Fibroblast of skin of back (primary cell): ENCODE measurements at regions not wholly inside any gene's neighbourhood (a gene's known extent, or its start where the extent isn't known, plus 50 kb on each side); places are given as distances from the start of the nearest gene placed in this dataset.
A peak's percentile ranks its signal among the peaks of the same experiment; 100 is the strongest.

Experiments used
- DNase-seq: peaks from one replicate; pipeline ENCODE4 v3.0.0-alpha.2; 2013

GRCh38 chr13:105019073-105019472, 1516.4 kb downstream of the EFNB2 start:
- DNase-seq: no peak

- DNase-seq: no peak
Observed at GRCh38 chr13:105016266-105016665, 1519.2 kb downstream of the EFNB2 start.

- peak; percentile 71 for DNase-seq
Observed at GRCh38 chr13:105008604-105009003, 1526.9 kb downstream of the EFNB2 start.

- DNase-seq: no peak
Observed at GRCh38 chr13:105007166-105007808, 1528.2 kb downstream of the EFNB2 start.

GRCh38 chr13:104996022-104996421, 1539.4 kb downstream of the EFNB2 start:
- DNase-seq: peak; percentile 4

- no peak for DNase-seq
Observed at GRCh38 chr13:104993708-104994107, 1541.8 kb downstream of the EFNB2 start.

- no peak for DNase-seq
Observed at GRCh38 chr13:104987621-104988020, 1547.8 kb downstream of the EFNB2 start.

- DNase-seq: peak; percentile 71
Observed at GRCh38 chr13:104984296-104984818, 1551.1 kb downstream of the EFNB2 start.

- no peak for DNase-seq
Observed at GRCh38 chr13:104983601-104984000, 1551.9 kb downstream of the EFNB2 start.

- DNase-seq: no peak
Observed at GRCh38 chr13:104980586-104980985, 1554.9 kb downstream of the EFNB2 start.

GRCh38 chr13:104979281-104980030, 1556.0 kb downstream of the EFNB2 start:
- DNase-seq: no peak

GRCh38 chr13:104976986-104977385, 1558.5 kb downstream of the EFNB2 start:
- no peak for DNase-seq

GRCh38 chr13:104975272-104975671, 1560.2 kb downstream of the EFNB2 start:
- no peak for DNase-seq

GRCh38 chr13:104968876-104969275, 1566.6 kb downstream of the EFNB2 start:
- DNase-seq: no peak

GRCh38 chr13:104967836-104968630, 1567.4 kb downstream of the EFNB2 start:
- peak; percentile 8 for DNase-seq

- no peak for DNase-seq
Observed at GRCh38 chr13:104967376-104967775, 1568.1 kb downstream of the EFNB2 start.

- DNase-seq: no peak
Observed at GRCh38 chr13:104962411-104962810, 1573.1 kb downstream of the EFNB2 start.

GRCh38 chr13:104961246-104961645, 1574.2 kb downstream of the EFNB2 start:
- DNase-seq: no peak

- DNase-seq: no peak
Observed at GRCh38 chr13:104954210-104954609, 1581.3 kb downstream of the EFNB2 start.

GRCh38 chr13:104953588-104953987, 1581.9 kb downstream of the EFNB2 start:
- DNase-seq: peak; percentile 8

GRCh38 chr13:104949840-104950740, 1585.4 kb downstream of the EFNB2 start:
- no peak for DNase-seq

GRCh38 chr13:104944176-104944575, 1591.3 kb downstream of the EFNB2 start:
- DNase-seq: no peak
